ENCODE measurements at regions not wholly inside any gene's neighbourhood (a gene's known extent, or its start where the extent isn't known, plus 50 kb on each side); places are given as distances from the start of the nearest gene placed in this dataset.

- TF ChIP-seq POLR2A (IDR thresholded peaks at IDR 0.05), result no peak
- no peak for TF ChIP-seq CTCF (IDR thresholded peaks at IDR 0.05)
These were observed 63.7 kb upstream of the EED start for GRCh38 chr11:86180851-86181250.

Measured in gastroesophageal sphincter (tissue), 3 donors.